ENCODE measurements at regions not wholly inside any gene's neighbourhood (a gene's known extent, or its start where the extent isn't known, plus 50 kb on each side); places are given as distances from the start of the nearest gene placed in this dataset.
"Not testable (repeated sequence)": the region's sequence is repeated elsewhere in the genome, so short reads cannot be mapped to it uniquely, and the experiment has no call there.

GRCh38 chr2:204167670-204168069 lies 231.1 kb downstream of the ICOS start:
- intact Hi-C loops (cut with DNase I), result not testable (repeated sequence)

DNA sequence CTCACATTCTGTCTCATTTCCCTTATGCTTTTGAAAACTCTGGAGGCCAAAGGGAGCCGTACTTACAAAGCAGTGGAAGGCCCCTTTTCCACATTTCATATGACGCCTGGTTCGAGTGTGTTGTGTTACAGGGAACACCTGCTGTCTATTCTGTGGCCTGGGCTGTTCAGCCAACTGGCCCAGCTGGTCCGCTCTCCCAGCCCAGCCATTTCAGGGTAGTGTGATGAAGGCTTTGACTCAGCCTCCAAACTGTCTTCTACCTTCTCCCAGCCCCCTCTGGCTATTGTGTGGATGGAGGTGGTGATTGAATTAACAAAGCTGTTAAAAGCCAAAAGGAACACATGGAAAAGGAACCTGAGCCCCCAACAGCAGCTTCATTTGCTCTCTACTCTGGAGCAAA lies 233.8 kb downstream of the ICOS start:
- intact Hi-C loops (cut with DNase I), result no loop called here

More at GRCh38 chr2:204167670-204168069, 231.1 kb downstream of the ICOS start:
- not testable (repeated sequence) for DNase-seq (ENCODE audit: low spot score)

GRCh38 chr2:204171432-204172144 lies 235.0 kb downstream of the ICOS start:
- intact Hi-C loops (cut with DNase I), result no loop called here
- no peak for DNase-seq (ENCODE audit: low spot score)

More for the DNA sequence above, 233.8 kb downstream of the ICOS start:
- DNase-seq (ENCODE audit: low spot score), result no peak

DNA sequence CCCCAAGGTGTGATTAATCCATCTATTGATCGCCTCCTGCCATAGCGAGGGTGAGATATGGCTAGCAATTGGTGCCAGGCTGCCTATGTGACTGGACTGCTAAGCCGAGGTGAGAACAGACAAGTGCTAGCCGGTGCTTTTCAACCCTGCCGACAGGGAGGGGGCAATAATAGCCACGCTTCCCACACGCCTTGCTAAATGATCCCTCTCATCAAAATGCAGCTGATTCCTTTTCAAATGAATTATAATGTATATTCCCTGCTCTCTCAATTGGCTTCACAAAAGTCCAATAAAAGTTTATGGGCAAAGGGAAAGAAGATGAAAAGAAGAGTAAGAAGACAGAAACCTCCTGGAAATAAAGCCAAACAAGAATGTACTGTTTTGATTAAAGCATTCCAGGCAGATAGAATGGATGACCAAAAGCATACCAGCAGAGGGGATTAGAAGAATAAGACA lies 235.6 kb downstream of the ICOS start:
- intact Hi-C loops (cut with DNase I), result no loop called here

DNA sequence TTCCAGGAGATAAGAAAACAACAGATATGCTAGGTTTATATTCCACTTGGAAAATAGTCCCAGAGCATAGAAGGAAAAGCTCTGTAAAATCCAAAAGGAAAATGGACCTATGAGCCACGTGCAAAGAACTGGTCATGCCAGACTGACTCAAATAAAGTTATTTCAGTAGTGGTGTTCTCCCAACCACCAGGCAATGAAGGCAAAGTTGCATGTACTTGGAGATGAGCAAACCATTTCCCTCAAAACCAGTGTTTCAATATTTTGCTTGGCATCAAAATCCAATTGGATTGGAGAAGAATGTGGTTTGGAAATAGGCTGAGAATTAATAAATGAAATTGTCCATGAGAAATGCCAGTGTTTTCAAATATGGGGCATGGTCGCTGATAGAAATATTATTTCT lies 237.5 kb downstream of the ICOS start:
- DNase-seq (ENCODE audit: low spot score), result no peak
- intact Hi-C loops (cut with DNase I), result no loop called here

More for the DNA sequence above, 235.6 kb downstream of the ICOS start:
- no peak for DNase-seq (ENCODE audit: low spot score)

DNA sequence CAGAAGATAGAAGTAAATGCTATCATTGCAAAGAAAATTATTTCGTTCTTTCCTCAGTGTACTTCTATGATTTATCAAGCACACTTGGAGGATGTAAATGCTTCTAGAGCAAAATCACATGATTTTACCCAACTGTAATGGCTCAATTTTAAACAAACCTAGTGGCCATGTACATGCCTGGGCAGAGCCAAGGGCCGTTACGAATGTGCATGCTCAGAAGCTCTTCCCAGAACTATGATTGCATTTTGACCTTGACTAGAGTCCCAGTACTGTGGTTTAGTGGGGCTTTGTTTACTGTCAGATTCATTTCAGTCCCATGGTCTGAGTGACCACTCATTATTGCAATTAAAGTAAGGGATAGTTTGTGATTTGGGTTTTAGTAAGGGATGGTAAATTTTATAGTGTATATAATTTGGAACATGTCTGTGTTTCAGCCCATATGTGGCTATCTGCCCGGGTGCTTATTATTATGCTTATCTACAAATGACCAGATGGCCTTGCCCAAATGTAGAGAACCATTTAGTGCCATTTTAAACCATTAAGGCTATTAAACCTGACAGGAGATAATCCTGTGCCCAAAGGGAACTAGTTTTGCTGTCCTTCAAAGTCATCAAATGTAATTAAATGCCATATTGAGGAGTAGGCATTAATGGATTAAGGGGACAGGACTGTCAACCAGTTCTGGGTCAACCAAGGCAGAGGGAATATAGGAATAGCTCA lies 239.1 kb downstream of the ICOS start:
- intact Hi-C loops (cut with DNase I), result no loop called here
- DNase-seq (ENCODE audit: low spot score), result no peak

DNA sequence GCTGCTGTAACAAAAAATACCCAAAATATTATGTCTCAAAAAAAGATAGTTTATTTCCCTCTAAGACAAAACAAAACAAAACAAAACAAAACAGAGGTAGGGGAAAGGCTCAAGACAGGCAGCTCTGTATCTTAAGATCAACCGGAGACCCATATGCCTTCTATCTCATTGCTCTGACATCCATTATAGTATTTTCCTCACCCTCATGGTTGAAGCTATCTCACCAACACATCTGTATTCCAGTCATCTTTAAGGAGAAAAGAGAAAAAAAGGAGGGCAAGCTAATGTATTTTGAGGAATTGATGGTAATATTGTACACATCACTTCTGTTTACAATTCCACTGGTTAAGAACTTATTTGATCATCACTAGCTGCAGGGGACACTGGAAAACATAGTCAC lies 239.7 kb downstream of the ICOS start:
- no peak for DNase-seq (ENCODE audit: low spot score)
- intact Hi-C loops (cut with DNase I), result no loop called here

DNA sequence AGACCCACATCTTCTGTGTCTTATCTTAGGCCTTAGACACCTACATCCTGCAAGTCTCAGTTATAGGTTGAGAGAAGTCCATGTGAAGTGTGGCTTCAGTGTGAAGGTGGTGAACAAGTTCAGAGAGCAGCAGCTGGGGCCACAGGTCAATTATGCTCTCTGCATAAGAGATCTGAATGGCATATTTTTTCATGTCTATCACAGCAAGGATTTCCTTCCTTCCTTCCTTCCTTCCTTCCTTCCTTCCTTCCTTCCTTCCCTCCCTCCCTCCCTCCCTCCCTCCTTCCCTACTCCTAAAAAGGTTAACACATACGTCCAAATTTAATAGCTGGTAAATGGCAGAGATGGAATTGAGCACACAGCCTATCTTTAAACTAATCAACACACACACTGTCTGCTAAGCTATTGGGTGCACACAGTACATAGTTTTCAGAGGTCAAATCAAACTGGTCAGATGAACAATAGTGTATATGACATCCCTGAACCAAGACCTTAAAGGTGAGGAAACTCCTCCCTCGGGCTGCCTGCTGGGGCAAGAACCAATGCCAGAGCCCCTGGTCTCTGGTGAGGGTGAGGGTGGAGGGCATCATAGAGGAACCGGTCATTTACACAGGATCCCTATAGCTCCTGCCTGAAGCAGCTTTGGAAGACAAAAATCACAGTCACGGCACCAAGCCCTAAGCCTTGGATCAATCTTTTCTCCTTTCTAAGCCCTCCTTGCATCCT lies 240.9 kb downstream of the ICOS start:
- no peak for DNase-seq (ENCODE audit: low spot score)
- intact Hi-C loops (cut with DNase I), result no loop called here

DNA sequence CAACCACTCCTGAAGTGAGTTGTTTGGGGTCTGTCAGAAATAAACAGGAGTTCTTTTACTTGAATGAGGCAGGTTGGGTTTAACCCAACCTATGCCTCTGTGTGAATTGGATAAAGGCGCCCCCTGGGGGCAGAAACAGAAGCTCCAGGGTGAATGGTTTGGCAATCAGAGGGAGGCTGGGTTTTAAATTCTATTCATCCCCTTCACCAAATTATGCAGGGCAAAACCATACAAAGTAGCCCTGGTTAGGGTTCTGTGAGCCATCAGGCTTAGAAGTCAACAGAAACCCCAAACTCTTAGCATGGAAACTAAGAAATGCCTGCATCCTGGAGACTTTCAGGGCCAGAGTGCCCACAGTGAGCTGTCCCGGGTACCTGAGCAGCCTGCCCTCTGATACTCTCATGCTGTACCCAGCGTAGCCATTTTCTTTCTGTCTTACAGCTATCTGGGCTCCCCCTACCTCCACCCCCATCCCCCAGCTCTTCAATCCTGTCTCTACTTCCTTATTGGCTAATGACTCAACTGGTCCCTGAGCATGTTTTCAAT lies 241.5 kb downstream of the ICOS start:
- DNase-seq (ENCODE audit: low spot score), result peak; percentile 70
- intact Hi-C loops (cut with DNase I), result no loop called here

GRCh38 chr2:204180649-204181048 lies 244.1 kb downstream of the ICOS start:
- no peak for DNase-seq (ENCODE audit: low spot score)
- intact Hi-C loops (cut with DNase I), result no loop called here

GRCh38 chr2:204183608-204184007 lies 247.0 kb downstream of the ICOS start:
- intact Hi-C loops (cut with DNase I), result no loop called here
- DNase-seq (ENCODE audit: low spot score), result no peak

- intact Hi-C loops (cut with DNase I), result no loop called here
- no peak for DNase-seq (ENCODE audit: low spot score)
Measured at GRCh38 chr2:204184226-204184625, 247.7 kb downstream of the ICOS start.

DNA sequence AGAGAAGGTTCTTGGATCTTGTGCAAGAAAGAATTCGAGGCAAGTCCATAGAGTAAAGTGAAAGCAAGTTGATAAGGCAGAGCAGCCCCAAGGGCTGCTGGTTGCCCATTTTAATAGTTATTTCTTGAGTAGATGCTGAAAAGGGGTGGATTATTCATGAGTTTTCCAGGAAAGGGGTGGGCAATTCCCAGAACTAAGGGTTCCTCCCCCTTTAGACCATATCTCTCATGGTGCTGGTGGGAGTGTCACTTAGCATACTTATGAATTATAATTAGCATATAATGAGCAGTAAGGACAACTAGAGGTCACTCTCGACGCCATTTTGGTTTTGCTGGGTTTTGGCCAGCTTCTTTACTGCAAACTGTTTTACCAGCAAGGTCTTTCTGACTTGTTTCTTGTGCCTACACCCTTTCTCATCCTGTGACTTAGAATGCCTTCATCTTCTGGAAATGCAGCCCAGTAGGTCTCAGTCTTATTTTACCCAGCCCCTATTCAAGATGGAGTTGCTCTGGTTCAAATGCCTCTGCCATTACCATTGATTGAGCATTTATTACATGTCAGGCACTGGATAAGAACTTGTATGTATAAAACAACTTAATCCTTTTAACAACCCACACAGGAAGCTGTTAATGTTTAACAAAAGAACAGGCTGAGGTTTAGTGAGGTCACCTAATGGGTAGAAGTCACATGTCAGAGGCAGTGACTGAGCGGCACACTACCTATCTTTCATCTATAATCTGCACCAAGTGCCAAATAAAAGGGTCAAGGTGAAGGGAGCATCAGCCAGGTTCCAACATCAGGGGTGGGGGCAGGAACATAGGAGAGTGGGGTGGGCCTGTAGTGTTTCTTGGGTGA lies 250.9 kb downstream of the ICOS start:
- intact Hi-C loops (cut with DNase I), result no loop called here
- DNase-seq (ENCODE audit: low spot score), result no peak

GRCh38 chr2:204191574-204191973 lies 255.0 kb downstream of the ICOS start:
- intact Hi-C loops (cut with DNase I), result no loop called here
- no peak for DNase-seq (ENCODE audit: low spot score)

- intact Hi-C loops (cut with DNase I), result no loop called here
- DNase-seq (ENCODE audit: low spot score), result no peak
Measured at GRCh38 chr2:204195498-204195897, 258.9 kb downstream of the ICOS start.

DNA sequence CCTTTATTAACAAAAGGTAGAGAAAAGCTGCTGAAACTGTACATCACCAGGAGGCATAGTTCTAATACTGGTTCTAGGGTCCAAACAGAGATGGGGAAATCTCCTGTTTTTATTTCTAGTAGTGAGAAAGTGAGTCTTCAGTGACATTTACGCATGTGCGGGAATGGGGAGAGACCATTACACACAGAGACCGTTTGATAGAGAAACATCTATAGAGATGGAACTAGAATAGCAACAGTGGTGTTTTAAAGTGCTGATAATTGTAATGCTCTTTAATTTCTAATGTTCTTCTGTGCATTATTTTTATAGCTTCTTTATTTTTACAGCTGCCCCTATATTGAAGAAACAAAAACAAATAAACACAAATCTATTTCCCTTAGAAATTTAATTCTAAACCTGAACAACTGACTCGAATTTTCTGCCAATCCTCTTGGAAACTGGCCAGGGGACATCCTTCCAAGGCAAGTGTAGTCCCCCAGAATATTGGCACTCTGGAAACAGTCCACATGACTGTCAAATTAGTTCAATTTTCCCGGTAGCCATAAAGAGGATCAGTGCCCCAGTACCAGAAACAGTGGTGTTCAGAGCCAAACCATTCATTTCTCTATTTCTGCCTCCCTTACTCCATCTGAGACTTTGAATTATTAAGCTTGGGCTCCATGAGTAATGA lies 260.9 kb downstream of the ICOS start:
- intact Hi-C loops (cut with DNase I), result no loop called here
- no peak for DNase-seq (ENCODE audit: low spot score)

GRCh38 chr2:204199357-204199756 lies 262.8 kb downstream of the ICOS start:
- intact Hi-C loops (cut with DNase I), result no loop called here
- DNase-seq (ENCODE audit: low spot score), result no peak

- intact Hi-C loops (cut with DNase I), result no loop called here
- DNase-seq (ENCODE audit: low spot score), result no peak
Measured at GRCh38 chr2:204201507-204201906, 264.9 kb downstream of the ICOS start.

DNA sequence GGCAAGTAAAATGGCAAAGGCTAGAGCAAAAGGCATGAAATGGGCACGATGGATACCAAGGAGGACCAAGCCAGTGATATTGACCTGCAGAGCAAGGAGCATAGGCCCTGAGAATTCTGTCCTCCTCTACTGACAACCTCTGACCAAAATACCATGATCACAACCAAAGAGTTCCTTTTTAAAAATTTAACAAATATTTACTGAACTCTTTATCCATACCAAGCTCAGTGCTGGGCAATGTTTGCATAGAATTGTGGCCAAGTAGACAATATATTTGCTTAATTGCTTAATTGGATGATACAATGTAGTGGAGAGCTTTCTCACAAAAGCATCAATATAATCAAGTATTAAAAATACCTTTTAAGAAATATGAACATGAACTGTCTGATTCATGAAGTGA lies 265.7 kb downstream of the ICOS start:
- DNase-seq (ENCODE audit: low spot score), result no peak
- intact Hi-C loops (cut with DNase I), result no loop called here
